ENCODE measurements at regions not wholly inside any gene's neighbourhood (a gene's known extent, or its start where the extent isn't known, plus 50 kb on each side); places are given as distances from the start of the nearest gene placed in this dataset.

DNA sequence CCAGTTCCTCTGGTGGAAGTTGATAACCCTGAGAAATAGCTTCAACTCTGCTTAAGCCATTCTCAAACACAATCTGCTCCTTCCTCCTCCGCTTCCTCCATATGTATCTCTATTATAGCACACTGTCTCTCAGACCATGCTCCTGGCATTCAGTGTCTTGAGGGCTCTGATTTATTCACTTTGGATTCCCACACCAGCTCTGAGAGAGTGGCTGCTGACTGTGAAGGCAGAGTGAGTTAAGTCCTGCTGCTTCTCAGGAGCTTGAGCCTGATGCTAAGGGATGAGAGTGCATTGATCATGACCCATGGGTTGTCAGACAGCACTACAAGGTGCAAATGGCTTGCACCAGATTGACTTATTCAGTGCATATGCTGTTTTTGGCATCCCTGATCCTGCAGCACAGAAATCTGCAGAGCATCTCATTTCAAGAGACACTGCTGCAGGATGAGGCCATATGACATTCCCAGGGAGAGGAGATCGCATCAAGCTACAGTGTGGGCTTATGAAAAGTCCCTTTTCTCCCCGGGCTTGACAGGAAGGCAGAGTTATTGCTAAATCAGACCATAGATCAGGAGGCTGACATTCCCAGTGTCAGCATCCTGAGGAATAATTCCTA lies 500.5 kb upstream of the RAB6C start:
- TF ChIP-seq, protein P1, sequence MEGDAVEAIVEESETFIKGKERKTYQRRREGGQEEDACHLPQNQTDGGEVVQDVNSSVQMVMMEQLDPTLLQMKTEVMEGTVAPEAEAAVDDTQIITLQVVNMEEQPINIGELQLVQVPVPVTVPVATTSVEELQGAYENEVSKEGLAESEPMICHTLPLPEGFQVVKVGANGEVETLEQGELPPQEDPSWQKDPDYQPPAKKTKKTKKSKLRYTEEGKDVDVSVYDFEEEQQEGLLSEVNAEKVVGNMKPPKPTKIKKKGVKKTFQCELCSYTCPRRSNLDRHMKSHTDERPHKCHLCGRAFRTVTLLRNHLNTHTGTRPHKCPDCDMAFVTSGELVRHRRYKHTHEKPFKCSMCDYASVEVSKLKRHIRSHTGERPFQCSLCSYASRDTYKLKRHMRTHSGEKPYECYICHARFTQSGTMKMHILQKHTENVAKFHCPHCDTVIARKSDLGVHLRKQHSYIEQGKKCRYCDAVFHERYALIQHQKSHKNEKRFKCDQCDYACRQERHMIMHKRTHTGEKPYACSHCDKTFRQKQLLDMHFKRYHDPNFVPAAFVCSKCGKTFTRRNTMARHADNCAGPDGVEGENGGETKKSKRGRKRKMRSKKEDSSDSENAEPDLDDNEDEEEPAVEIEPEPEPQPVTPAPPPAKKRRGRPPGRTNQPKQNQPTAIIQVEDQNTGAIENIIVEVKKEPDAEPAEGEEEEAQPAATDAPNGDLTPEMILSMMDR (IDR thresholded peaks at IDR 0.05; ENCODE audit: control insufficient read depth, extremely low read depth, insufficient read depth), result no peak
- H3K4me3 ChIP-seq (ENCODE audit: low read depth, low read length), result no peak overlapping the region
- DNase-seq (ENCODE audit: low read depth), result no peak

DNA sequence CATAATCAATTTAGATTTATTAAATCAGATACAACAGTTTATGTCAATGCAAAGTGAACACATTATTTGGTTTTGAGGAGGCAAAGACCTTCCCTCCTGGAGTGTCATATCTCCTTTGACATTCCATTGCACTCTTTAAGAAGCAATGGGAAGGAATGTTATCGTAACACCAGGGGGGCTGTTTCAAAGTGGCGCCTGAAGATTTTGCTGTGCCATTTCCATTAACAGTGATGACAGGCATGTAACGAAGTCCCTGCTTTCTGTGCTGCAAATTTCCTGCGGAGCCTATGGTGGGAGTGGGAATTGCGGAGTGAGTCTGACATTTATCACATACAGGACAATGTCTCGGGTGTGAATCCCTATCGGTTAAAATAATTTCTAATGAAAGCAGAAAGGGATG lies 499.6 kb upstream of the RAB6C start:
- H3K4me3 ChIP-seq (ENCODE audit: low read depth, low read length), result no peak overlapping the region
- no peak for DNase-seq (ENCODE audit: low read depth)
- TF ChIP-seq, protein P1 (IDR thresholded peaks at IDR 0.05; ENCODE audit: control insufficient read depth, extremely low read depth, insufficient read depth), result no peak

DNA sequence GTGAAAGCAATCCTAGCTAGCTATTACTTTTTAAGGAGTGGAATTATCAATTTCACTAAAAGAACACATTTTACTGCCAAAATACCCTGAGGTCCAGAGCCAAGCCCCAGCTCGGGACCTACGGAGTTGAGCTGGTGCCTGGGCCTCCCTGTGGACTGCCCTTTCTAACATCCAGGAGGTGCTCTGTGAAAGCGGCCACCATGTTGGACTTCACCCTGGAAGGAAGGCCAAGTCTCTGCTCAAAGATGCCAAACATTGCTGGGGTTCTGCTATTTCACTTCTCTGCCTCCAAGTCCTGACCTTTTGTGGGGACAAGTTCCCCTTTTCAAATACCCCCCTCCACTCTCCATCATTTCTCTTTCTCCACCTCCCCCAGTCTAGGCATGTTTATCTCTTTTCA lies 498.7 kb upstream of the RAB6C start:
- no peak overlapping the region for H3K4me3 ChIP-seq (ENCODE audit: low read depth, low read length)
- TF ChIP-seq, protein P1 (IDR thresholded peaks at IDR 0.05; ENCODE audit: control insufficient read depth, extremely low read depth, insufficient read depth), result no peak
- no peak for DNase-seq (ENCODE audit: low read depth)

DNA sequence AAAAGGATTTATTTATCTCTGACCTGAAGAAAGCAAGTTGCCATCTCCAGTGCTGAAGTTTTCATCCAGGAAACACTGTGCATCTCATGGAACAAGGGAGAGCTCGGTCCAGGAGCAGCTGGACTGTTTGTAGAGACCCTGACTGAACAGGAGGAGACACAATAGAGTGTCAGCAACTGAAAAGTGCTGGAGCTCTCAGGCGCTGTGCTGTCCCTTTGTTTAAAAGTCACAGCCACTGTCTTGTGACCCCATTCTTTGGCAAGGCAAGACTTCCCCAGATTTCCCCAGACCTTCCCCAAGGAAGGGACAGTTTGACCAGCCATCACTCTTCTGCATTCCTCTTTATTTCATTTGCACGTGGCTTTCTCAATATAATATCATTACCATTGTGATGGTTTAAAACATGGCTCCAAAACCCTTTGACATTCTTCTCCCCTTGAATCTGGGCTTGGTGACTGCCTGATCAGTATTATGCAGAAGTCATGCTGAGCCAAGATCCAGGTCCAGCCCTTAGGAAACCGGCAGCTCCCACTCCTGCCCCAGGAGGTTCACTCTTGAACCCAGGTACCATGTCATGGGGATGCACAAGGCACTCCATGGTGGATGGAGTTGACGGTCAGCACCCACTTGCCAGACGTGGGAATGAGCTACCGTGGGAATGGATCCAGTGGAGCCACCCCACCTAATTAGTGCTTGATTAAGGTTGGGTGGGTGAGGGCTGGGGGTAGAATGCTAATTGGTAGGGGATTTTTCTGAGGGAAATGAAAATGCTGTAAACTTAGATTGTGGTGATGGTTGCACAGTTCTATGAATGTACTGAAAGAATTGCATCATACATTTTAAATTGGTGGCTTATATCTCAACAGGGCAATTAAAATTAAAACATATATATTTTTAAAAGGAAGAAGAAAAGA lies 497.9 kb upstream of the RAB6C start:
- TF ChIP-seq, protein P1 (IDR thresholded peaks at IDR 0.05; ENCODE audit: control insufficient read depth, extremely low read depth, insufficient read depth), result no peak
- no peak for DNase-seq (ENCODE audit: low read depth)
- H3K4me3 ChIP-seq (ENCODE audit: low read depth, low read length), result no peak overlapping the region

DNA sequence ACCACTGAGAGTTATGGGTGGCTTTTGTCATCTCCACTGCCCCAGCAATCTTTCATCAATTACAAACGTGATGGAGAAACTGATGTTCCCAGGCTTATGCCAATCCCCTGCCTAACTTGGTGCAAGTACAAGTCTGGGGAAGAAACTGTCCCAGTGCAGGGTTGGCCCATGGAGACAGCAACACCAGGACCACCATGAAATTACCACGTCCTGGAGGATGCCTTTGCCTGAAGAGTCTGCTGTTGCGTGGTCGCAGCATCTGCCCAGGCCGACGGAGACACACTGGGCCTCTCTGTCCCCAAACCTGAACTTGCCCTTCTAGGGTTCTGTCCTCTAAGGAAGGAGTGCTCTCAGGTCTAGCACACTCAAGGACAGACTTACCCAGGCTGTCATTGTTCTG lies 496.8 kb upstream of the RAB6C start:
- TF ChIP-seq, protein P1 (IDR thresholded peaks at IDR 0.05; ENCODE audit: control insufficient read depth, extremely low read depth, insufficient read depth), result no peak

DNA sequence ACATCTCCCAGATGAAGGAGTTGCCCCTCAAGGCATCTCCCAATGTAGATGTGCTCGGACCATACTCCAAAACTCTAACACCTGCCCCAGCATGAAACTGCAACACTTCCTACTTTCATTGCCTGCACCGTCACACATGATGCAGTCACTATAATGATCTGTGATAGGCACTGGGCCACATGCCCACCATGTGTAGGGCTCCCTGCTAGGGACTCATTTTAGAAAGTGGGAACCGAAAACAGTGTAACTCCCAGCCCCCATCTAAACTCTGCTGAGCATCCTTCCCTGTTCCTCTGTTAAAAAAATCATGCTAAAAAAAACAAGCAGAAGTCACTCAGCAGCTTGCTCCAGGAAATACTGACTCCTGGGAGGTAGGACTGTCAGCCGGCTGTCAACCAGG lies 496.1 kb upstream of the RAB6C start:
- no peak for DNase-seq (ENCODE audit: low read depth)
- TF ChIP-seq, protein P1 (IDR thresholded peaks at IDR 0.05; ENCODE audit: control insufficient read depth, extremely low read depth, insufficient read depth), result no peak
- no peak overlapping the region for H3K4me3 ChIP-seq (ENCODE audit: low read depth, low read length)

More for the DNA sequence above, 496.8 kb upstream of the RAB6C start:
- DNase-seq (ENCODE audit: low read depth), result no peak
- no peak overlapping the region for H3K4me3 ChIP-seq (ENCODE audit: low read depth, low read length)

All from LNCaP clone FGC (cell line).